GM06990 (cell line): ENCODE measurements at regions not wholly inside any gene's neighbourhood (a gene's known extent, or its start where the extent isn't known, plus 50 kb on each side); places are given as distances from the start of the nearest gene placed in this dataset.
"Not testable (repeated sequence)": the region's sequence is repeated elsewhere in the genome, so short reads cannot be mapped to it uniquely, and the experiment has no call there.

Experiments
- DNase-seq: peaks from one replicate; pipeline ENCODE4 v3.0.0-alpha.2; 2011; ENCODE audit not compliant: insufficient read length; ENCODE audit errors: extremely low read depth
- H3K27me3 ChIP-seq: replicated peaks from 2 replicates; pipeline ENCODE4 v1.6.0; 2011; ENCODE audit warnings: low read length; ENCODE audit not compliant: control insufficient read depth, insufficient read depth
- H3K36me3 ChIP-seq: 2 replicates; pipeline ENCODE4 v1.5.1; 2011; ENCODE audit warnings: low read length; ENCODE audit not compliant: control insufficient read depth, insufficient read depth
- H3K4me3 ChIP-seq: replicated peaks from 2 replicates; pipeline ENCODE4 v1.5.1; 2011; ENCODE audit warnings: low read depth, mild to moderate bottlenecking, control low read depth, low read length
- CTCF ChIP-seq: IDR thresholded peaks from 2 replicates; pipeline ENCODE4 v1.5.1; 2011; ENCODE audit warnings: low read length, control low read depth, mild to moderate bottlenecking, inconsistent platforms; ENCODE audit not compliant: insufficient read depth, poor library complexity, severe bottlenecking

GRCh38 chr16:17914168-17914567, 422.4 kb downstream of the NPIPA8 start:
- Histone ChIP-seq H3K4me3 (no peak overlapping the region), H3K27me3 (no peaks in the 10 kb centered on the region), H3K36me3 (no peaks in the 10 kb centered on the region)
- no peak for TF ChIP-seq CTCF
- no peak for DNase-seq

- H3K27me3 ChIP-seq, H3K4me3 ChIP-seq, DNase-seq, H3K36me3 ChIP-seq: not testable (repeated sequence)
These were observed 425.0 kb downstream of the NPIPA8 start for GRCh38 chr16:17911578-17911977.

GRCh38 chr16:17906626-17907025, 429.9 kb downstream of the NPIPA8 start:
- not testable (repeated sequence) for H3K27me3 ChIP-seq, DNase-seq, H3K4me3 ChIP-seq, H3K36me3 ChIP-seq

- no peak overlapping the region for H3K4me3 ChIP-seq
- no peaks in the 10 kb centered on the region for H3K36me3 ChIP-seq
- no peak for DNase-seq
- H3K27me3 ChIP-seq, result no peaks in the 10 kb centered on the region
- TF ChIP-seq CTCF, result no peak
These were observed 430.5 kb upstream of the XYLT1 start for GRCh38 chr16:17901309-17901708.

- H3K27me3 ChIP-seq, result no peaks in the 10 kb centered on the region
- no peaks in the 10 kb centered on the region for H3K36me3 ChIP-seq
- H3K4me3 ChIP-seq, result no peak overlapping the region
- TF ChIP-seq CTCF, result no peak
- no peak for DNase-seq
These were observed 428.4 kb upstream of the XYLT1 start for GRCh38 chr16:17899141-17899540.

- no peak for DNase-seq
- H3K27me3 ChIP-seq, result no peaks in the 10 kb centered on the region
These were observed 417.2 kb upstream of the XYLT1 start for GRCh38 chr16:17887963-17888362.

More at GRCh38 chr16:17887963-17888362, 417.2 kb upstream of the XYLT1 start:
- TF ChIP-seq CTCF, result no peak
- H3K36me3 ChIP-seq, result no peaks in the 10 kb centered on the region
- H3K4me3 ChIP-seq, result no peak overlapping the region
